NCI-H2171 treated with DMSO at 0.1 percent for 48 hours (cell line): ENCODE measurements at regions not wholly inside any gene's neighbourhood (a gene's known extent, or its start where the extent isn't known, plus 50 kb on each side); places are given as distances from the start of the nearest gene placed in this dataset.
A peak's percentile ranks its signal among the peaks of the same experiment; 100 is the strongest.

Source experiments
- DNase-seq: peaks from one replicate; lab custom pipeline; 2025; lab: John Stamatoyannopoulos, UW

DNA sequence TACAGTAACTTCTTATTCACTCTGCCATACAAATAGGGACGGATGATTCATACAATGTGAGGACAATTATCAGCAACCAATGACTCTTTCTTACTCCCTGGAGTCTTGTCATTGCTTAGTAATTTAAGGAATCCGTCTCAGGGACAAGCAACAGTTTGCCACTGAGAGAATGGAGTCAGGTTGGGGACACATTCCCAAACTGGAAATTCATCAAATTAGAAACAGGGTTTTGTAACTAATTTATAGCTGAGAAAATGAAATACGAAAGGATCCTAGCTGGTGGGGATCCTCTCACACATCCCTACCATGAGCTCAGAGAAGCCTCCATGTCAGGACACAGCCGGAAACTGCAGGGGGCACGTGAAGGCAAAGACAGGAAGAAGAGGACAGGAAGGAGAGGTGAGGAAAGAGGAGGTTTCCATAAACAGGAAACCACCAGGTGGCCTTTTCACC is 50.4 kb upstream of the KDR start:
- no peak for DNase-seq

DNA sequence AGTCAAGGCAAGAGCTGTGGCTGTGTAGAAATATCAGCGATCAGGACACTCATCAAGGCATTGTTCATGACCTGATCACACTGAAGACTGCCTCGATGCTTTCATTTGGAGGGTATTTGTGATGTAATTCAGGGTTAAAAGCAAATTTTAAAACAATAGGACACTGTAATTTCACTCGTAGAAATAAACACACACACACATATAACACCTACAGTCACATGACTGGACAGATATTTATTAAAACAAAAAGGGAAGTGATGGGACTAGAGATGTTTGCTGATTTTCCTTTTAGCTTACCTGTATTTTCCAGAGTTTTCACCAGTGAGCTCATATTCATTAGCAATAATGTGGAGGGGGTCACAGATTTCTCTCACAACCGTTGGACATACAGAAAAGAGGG is 51.1 kb upstream of the KDR start:
- no peak for DNase-seq

DNA sequence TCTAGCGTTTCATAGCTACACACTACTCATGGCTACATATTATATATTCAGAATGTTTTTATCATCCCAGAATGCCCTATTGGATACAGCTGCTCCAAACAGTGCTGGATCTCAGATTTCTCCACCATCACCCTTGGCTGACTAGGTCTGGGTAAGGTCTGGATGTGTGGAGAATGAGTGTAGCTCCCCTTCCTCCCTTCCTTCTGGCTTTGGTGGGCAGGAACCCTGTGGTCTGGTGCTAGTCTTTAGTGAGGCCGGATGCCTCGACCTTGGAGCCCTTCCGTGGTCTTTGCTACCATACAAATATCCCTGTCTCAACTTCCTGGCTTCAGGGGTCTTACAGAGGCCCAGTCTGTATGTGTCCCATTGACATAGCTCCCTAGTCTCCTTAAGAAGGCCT is 52.1 kb upstream of the KDR start:
- DNase-seq: no peak

DNA sequence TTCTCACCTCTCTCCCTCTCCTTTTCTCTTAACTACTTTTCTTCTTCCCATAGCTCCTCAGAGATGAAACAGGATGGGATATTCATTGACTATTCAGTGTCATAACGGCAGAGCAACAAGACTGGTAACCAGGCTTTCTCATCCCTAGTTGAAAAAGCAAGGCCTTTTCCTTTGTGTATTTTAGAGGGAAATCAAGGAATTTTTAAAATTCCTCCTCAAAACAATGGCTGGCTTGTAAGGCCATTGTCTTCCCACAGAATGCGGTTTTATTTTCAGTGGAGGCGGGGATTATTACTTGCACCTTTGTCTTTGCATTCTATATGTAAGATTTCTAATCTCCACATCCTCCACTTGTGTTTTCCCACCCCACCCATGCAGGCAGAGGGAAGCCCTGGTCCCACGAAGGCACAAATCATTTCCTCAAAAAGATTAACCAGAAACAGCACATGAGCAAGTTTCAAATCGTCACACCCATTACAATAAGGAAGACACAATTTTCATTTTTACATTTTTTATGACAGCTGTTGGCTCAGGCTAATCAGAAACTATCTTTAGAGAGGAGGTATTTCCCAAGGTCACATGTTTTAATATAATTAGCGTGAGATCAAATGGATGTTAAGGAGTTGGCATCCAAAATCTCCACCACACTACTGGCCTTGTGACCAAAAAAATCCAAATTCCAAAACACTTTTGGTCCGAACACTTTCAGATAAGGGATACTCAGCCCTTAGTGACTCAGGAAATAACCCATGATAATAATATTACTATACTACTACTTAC is 53.0 kb upstream of the KDR start:
- DNase-seq: no peak

- DNase-seq: no peak
Observed at GRCh38 chr4:55181010-55182005, 55.9 kb upstream of the KDR start.

GRCh38 chr4:55183926-55184599 is 58.7 kb upstream of the KDR start:
- DNase-seq: no peak

GRCh38 chr4:55184600-55185523 is 59.5 kb upstream of the KDR start:
- DNase-seq: peak; percentile 51

DNA sequence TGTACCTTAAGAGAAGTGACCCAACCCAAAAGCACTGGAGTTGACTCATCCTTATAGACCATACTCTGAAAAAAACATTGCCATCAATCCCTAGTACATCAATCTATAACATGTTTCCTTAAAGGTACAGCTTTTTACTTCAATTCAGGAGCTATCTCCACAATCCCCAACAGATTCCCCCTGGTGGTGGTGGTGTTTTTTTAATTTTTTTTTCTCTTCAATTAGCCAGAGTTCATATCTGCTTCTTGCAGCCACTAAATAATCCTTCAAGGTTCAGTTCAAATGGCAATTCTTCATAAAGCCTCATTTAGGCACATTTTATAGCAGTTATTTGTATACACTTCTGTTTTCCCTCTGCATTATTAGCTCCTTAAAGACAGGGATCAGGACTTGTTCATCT is 60.7 kb upstream of the KDR start:
- no peak for DNase-seq

- no peak for DNase-seq
Observed at GRCh38 chr4:55186700-55187099, 61.3 kb upstream of the KDR start.

DNA sequence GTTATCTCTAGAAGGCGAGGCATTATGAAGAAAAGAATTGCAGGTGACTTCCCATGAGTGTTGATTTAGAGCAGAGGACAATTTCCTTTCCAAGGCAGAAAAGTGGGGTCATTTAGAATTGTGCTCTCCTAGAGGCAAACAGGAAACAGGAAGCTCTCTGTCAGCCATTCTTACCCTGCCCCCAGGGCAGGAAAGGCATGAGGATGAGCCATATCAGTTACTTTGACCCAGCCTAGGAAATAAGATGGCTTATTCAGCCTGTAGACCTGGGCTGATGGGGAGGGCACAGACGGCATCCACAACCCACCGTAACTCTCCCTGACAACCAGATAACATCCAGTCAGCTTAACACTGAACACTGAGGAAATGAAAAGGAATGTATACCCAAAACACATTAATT is 88.8 kb upstream of the KDR start:
- no peak for DNase-seq

GRCh38 chr4:55215087-55215486 is 89.7 kb upstream of the KDR start:
- no peak for DNase-seq

- no peak for DNase-seq
Observed at GRCh38 chr4:55216863-55217635, 91.7 kb upstream of the KDR start.

GRCh38 chr4:55218041-55218440 is 92.6 kb upstream of the KDR start:
- no peak for DNase-seq

DNA sequence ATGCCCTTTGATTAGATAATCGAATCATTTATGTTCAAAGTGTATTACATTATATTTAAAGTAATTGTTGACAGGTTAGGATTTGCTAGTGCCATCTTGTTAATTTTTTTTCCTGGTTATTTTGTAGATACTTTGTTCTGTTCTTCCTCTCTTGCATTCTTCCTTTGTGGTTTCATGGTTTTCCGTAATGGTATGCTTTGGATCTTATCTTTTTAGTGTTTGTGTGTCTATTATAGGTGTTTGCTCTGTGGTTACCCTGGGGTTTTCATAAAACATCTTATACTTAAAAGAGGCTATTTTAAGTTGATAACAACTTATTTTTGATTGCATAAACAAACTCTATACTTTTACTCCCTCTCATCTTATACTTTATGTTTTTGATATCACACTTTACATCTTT is 108.2 kb upstream of the SRD5A3 start:
- DNase-seq: no peak

GRCh38 chr4:55238407-55238806 is 107.6 kb upstream of the SRD5A3 start:
- DNase-seq: no peak

- no peak for DNase-seq
Observed at GRCh38 chr4:55241461-55241860, 104.6 kb upstream of the SRD5A3 start.

- no peak for DNase-seq
Observed at GRCh38 chr4:55242506-55242905, 103.5 kb upstream of the SRD5A3 start.

DNA sequence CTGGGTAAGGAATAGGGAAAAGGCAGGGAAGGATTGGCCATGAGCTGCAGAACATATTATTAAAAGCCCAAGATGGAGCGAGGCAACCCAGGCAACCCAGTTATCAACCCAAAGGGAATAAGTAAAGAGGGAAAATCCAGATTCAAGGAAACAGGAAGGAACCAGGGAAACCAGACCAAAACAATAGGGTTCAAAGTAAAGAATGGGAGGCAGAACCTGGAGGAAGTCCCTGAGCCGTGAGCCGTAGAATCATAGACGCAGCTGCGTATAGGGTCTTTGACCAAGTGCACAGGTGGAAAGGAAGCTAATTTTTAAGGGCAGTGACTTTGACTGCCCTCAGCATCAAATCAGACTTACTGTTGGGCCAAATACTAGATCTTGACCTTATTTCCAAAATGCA is 98.5 kb upstream of the SRD5A3 start:
- DNase-seq: no peak

GRCh38 chr4:55248756-55249155 is 97.3 kb upstream of the SRD5A3 start:
- DNase-seq: no peak

DNA sequence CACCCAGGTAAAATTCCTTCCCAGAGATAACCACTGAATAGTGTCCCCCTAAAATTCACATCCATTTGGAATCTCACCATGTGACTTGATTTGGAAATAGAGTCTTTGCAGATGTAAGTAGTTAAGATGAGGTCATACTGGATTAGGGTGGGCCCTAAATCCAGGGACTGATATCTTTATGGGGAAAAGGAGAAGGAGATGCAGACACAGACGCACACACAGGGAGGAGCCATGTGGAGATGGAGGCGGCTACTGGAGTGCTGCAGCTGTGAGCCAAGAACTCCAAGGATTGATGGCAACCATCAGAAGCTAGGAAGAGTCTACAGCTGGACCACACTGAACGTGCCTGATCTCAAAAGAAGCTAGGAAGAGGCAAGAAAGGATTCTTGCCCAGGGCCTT is 96.6 kb upstream of the SRD5A3 start:
- DNase-seq: no peak

DNA sequence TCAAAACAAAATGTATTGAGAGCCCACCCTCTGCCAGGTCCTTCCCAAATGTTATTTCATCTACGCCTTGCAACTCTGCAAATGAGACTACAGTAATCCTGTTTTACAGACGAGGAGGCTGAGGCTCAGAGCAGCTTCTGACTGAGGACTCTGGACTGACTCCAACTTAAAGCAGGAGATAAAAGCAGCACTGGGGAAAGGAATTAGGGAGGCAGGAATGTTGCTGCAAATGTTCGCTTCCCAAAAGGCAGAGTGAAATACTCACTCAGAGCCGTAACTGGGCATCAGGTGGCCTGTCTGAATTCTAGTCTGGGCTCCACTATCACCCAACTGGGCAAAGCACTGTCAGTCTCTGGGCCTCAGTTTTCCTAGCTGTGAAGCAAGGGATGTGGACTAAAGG is 94.7 kb upstream of the SRD5A3 start:
- no peak for DNase-seq
